ENCODE measurements at regions not wholly inside any gene's neighbourhood (a gene's known extent, or its start where the extent isn't known, plus 50 kb on each side); places are given as distances from the start of the nearest gene placed in this dataset.

DNA sequence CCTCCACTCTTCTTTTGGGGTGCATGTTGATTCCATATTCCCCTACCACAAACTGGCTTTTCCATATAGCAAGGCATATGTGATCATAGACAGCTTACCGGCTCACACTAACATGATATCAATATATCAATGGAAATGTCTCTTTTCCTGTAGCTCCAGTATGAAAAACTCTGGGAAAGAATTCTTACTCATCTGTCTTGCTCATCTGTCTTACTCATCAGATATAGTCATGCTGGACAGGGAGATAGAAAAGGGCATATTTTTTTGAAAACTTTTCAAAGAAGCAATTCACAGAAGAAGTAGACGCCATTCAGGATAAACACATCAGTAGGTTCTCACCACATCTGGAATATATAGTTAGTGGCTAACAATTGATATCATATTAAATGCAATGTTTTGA, 794.7 kb downstream of the RAB28 start:
- CTCF ChIA-PET (ENCODE audit: low intra/inter-chr PET ratio): no interaction called here
- no peaks in the 10 kb centered on the region for H3K79me2 ChIP-seq (ENCODE audit: control insufficient read depth, insufficient read depth, low read length)
- TF ChIP-seq, protein P1, sequence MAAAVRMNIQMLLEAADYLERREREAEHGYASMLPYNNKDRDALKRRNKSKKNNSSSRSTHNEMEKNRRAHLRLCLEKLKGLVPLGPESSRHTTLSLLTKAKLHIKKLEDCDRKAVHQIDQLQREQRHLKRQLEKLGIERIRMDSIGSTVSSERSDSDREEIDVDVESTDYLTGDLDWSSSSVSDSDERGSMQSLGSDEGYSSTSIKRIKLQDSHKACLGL (CRISPR knock-in tag; IDR thresholded peaks at IDR 0.05; ENCODE audit: borderline replicate concordance, poor library complexity, severe bottlenecking): no peak
- TF ChIP-seq ZNF143 (CRISPR knock-in tag; IDR thresholded peaks at IDR 0.05) (no peak), KLF16 (IDR thresholded peaks at IDR 0.05) (no peak), SMC3 (conservative IDR thresholded peaks at IDR 0.05; ENCODE audit: insufficient read depth, low read depth, low read length) (no peak), KDM5B (IDR thresholded peaks at IDR 0.05; ENCODE audit: insufficient replicate concordance, low read depth, low read length) (no peak)
- TF ChIP-seq, protein P2, sequence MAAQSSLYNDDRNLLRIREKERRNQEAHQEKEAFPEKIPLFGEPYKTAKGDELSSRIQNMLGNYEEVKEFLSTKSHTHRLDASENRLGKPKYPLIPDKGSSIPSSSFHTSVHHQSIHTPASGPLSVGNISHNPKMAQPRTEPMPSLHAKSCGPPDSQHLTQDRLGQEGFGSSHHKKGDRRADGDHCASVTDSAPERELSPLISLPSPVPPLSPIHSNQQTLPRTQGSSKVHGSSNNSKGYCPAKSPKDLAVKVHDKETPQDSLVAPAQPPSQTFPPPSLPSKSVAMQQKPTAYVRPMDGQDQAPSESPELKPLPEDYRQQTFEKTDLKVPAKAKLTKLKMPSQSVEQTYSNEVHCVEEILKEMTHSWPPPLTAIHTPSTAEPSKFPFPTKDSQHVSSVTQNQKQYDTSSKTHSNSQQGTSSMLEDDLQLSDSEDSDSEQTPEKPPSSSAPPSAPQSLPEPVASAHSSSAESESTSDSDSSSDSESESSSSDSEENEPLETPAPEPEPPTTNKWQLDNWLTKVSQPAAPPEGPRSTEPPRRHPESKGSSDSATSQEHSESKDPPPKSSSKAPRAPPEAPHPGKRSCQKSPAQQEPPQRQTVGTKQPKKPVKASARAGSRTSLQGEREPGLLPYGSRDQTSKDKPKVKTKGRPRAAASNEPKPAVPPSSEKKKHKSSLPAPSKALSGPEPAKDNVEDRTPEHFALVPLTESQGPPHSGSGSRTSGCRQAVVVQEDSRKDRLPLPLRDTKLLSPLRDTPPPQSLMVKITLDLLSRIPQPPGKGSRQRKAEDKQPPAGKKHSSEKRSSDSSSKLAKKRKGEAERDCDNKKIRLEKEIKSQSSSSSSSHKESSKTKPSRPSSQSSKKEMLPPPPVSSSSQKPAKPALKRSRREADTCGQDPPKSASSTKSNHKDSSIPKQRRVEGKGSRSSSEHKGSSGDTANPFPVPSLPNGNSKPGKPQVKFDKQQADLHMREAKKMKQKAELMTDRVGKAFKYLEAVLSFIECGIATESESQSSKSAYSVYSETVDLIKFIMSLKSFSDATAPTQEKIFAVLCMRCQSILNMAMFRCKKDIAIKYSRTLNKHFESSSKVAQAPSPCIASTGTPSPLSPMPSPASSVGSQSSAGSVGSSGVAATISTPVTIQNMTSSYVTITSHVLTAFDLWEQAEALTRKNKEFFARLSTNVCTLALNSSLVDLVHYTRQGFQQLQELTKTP (IDR thresholded peaks at IDR 0.05; ENCODE audit: low read depth in 1 of 2, partially characterized antibody in 2 of 2): no peak
- TF ChIP-seq, protein P3, sequence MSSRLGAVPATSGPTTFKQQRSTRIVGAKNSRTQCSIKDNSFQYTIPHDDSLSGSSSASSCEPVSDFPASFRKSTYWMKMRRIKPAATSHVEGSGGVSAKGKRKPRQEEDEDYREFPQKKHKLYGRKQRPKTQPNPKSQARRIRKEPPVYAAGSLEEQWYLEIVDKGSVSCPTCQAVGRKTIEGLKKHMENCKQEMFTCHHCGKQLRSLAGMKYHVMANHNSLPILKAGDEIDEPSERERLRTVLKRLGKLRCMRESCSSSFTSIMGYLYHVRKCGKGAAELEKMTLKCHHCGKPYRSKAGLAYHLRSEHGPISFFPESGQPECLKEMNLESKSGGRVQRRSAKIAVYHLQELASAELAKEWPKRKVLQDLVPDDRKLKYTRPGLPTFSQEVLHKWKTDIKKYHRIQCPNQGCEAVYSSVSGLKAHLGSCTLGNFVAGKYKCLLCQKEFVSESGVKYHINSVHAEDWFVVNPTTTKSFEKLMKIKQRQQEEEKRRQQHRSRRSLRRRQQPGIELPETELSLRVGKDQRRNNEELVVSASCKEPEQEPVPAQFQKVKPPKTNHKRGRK (tag; IDR thresholded peaks at IDR 0.05): no peak
- TF ChIP-seq, protein P4, sequence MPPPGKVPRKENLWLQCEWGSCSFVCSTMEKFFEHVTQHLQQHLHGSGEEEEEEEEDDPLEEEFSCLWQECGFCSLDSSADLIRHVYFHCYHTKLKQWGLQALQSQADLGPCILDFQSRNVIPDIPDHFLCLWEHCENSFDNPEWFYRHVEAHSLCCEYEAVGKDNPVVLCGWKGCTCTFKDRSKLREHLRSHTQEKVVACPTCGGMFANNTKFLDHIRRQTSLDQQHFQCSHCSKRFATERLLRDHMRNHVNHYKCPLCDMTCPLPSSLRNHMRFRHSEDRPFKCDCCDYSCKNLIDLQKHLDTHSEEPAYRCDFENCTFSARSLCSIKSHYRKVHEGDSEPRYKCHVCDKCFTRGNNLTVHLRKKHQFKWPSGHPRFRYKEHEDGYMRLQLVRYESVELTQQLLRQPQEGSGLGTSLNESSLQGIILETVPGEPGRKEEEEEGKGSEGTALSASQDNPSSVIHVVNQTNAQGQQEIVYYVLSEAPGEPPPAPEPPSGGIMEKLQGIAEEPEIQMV (tag; conservative IDR thresholded peaks at IDR 0.05; ENCODE audit: low read depth): no peak
- TF ChIP-seq, protein P5, sequence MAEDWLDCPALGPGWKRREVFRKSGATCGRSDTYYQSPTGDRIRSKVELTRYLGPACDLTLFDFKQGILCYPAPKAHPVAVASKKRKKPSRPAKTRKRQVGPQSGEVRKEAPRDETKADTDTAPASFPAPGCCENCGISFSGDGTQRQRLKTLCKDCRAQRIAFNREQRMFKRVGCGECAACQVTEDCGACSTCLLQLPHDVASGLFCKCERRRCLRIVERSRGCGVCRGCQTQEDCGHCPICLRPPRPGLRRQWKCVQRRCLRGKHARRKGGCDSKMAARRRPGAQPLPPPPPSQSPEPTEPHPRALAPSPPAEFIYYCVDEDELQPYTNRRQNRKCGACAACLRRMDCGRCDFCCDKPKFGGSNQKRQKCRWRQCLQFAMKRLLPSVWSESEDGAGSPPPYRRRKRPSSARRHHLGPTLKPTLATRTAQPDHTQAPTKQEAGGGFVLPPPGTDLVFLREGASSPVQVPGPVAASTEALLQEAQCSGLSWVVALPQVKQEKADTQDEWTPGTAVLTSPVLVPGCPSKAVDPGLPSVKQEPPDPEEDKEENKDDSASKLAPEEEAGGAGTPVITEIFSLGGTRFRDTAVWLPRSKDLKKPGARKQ (CRISPR knock-in tag; IDR thresholded peaks at IDR 0.05): no peak
- TF ChIP-seq, protein P6, sequence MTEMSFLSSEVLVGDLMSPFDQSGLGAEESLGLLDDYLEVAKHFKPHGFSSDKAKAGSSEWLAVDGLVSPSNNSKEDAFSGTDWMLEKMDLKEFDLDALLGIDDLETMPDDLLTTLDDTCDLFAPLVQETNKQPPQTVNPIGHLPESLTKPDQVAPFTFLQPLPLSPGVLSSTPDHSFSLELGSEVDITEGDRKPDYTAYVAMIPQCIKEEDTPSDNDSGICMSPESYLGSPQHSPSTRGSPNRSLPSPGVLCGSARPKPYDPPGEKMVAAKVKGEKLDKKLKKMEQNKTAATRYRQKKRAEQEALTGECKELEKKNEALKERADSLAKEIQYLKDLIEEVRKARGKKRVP (CRISPR knock-in tag; IDR thresholded peaks at IDR 0.05): no peak

More for the DNA sequence above, 794.7 kb downstream of the RAB28 start:
- DNase-seq (ENCODE audit: extremely low read depth in 1 of 4, low spot score in 3 of 4) (no peak), FAIRE-seq (no peak), ATAC-seq (no peak)
- no TSS peak for BruUV-seq (replicated peaks)
- H4K20me1 ChIP-seq (replicated peaks; ENCODE audit: control insufficient read depth, insufficient read depth, low read length): no peaks in the 10 kb centered on the region
- H3K9me3 ChIP-seq (replicated peaks; ENCODE audit: control insufficient read depth, insufficient read depth, low read depth, low read length): no peaks in the 10 kb centered on the region
- no peaks in the 10 kb centered on the region for H3K4me1 ChIP-seq (replicated peaks in 1 of 2; ENCODE audit: control insufficient read depth in 2 of 2, insufficient read depth in 2 of 2, low read length in 2 of 2)
- no peak overlapping the region for H3K27ac ChIP-seq (ENCODE audit: extremely low read depth, low read depth, low read length)
- no peaks in the 10 kb centered on the region for H3K36me3 ChIP-seq (ENCODE audit: control insufficient read depth, insufficient read depth, low read length)
- H3K4me3 ChIP-seq: no peak overlapping the region
- WGBS (ENCODE audit: insufficient coverage, low coverage, missing lambda C conversion rate): 0% methylated on average over 2 of the region's 2 CpGs
- no peak overlapping the region for H2AFZ ChIP-seq (ENCODE audit: low read depth, low read length)
- intact Hi-C loops (cut with micrococcal nuclease) (no loop called here), in situ Hi-C loops (cut with MboI) (no loop called here)
- no peaks in the 10 kb centered on the region for H3K27me3 ChIP-seq (ENCODE audit: control insufficient read depth in 2 of 2, insufficient read depth in 2 of 2, low read length in 2 of 2)
- no peaks in the 10 kb centered on the region for H3K9me1 ChIP-seq (ENCODE audit: control insufficient read depth, insufficient read depth, low read length)
- POLR2A ChIA-PET: no interaction called here
- H3K9ac ChIP-seq (ENCODE audit: insufficient read depth in 1 of 2, low read depth in 2 of 2, low read length in 2 of 2): no peak overlapping the region
- H3K4me2 ChIP-seq (ENCODE audit: insufficient read depth, low read length): no peak overlapping the region

Data from K562 (cell line).